Stimulated activated naive CD8-positive, alpha-beta T cell treated with anti-CD3 and anti-CD28 coated beads, Interleukin-15, Interleukin-2, amounts not matched to agents 100 ng/mL and 50 ng/mL, for 24 hours (primary cell): ENCODE measurements at regions not wholly inside any gene's neighbourhood (a gene's known extent, or its start where the extent isn't known, plus 50 kb on each side); places are given as distances from the start of the nearest gene placed in this dataset.
"Not testable (repeated sequence)": the region's sequence is repeated elsewhere in the genome, so short reads cannot be mapped to it uniquely, and the experiment has no call there.

Experiments used
- H3K27ac Mint-ChIP-seq: one replicate; pipeline ENCODE4 v1.8.0; 2021; ENCODE audit warnings: mild to moderate bottlenecking, mixed read lengths
- H3K27me3 Mint-ChIP-seq: one replicate; pipeline ENCODE4 v1.8.0; 2021; ENCODE audit warnings: mixed read lengths
- H3K36me3 Mint-ChIP-seq: one replicate; pipeline ENCODE4 v1.8.0; 2021; ENCODE audit warnings: low read depth, mixed read lengths
- H3K4me1 Mint-ChIP-seq: one replicate; pipeline ENCODE4 v1.8.0; 2021; ENCODE audit warnings: low read depth, mixed read lengths
- H3K4me3 Mint-ChIP-seq: one replicate; pipeline ENCODE4 v1.8.0; 2021; ENCODE audit warnings: mild to moderate bottlenecking, mixed read lengths
- H3K9me3 Mint-ChIP-seq: one replicate; pipeline ENCODE4 v1.8.0; 2021; ENCODE audit warnings: mixed read lengths

GRCh38 chr7:65814556-65815167 is 58.2 kb upstream of the VKORC1L1 start:
- not testable (repeated sequence) for H3K4me1 Mint-ChIP-seq, H3K27me3 Mint-ChIP-seq, H3K9me3 Mint-ChIP-seq, H3K36me3 Mint-ChIP-seq, H3K4me3 Mint-ChIP-seq, H3K27ac Mint-ChIP-seq

- H3K4me1 Mint-ChIP-seq, result no peaks in the 10 kb centered on the region
- no peaks in the 10 kb centered on the region for H3K9me3 Mint-ChIP-seq
- H3K36me3 Mint-ChIP-seq, result no peaks in the 10 kb centered on the region
- no peaks in the 10 kb centered on the region for H3K27me3 Mint-ChIP-seq
- H3K4me3 Mint-ChIP-seq, result no peak overlapping the region
- H3K27ac Mint-ChIP-seq, result no peak overlapping the region
Observed at GRCh38 chr7:65820287-65820950, 52.5 kb upstream of the VKORC1L1 start.
